HG03103 (cell line): ENCODE measurements at regions not wholly inside any gene's neighbourhood (a gene's known extent, or its start where the extent isn't known, plus 50 kb on each side); places are given as distances from the start of the nearest gene placed in this dataset.
"Not testable (repeated sequence)": the region's sequence is repeated elsewhere in the genome, so short reads cannot be mapped to it uniquely, and the experiment has no call there.

ENCODE experiments used
- ATAC-seq: cut with Tn5 transposase; IDR thresholded peaks from one replicate; pipeline ENCODE4 v1.9.1; 2021; ENCODE audit warnings: low read depth; ENCODE audit not compliant: unreplicated experiment

- ATAC-seq = no peak
Observed at GRCh38 chr4:152200511-152201333, 335.2 kb downstream of the FBXW7 start.

GRCh38 chr4:152197211-152197610, 338.7 kb downstream of the FBXW7 start:
- no peak for ATAC-seq

DNA sequence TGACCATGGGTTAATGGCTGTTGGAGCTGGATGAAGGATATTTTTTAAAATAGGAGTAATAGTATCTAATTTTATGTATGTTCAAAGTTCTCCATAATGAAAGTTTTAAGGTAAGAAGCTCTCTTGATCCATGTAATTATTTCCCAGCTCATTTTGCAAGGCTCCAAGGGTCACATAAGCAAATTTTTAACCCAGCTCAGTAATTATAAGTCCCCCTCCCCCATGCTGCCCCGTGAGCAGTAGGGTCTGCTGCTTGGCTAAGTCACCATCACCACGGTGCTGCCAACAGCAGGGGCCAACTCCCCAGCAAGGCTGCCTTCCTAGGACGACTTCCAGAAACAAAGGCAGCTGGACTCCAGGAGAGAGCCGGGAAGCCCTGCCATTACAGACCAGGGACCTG, 340.0 kb downstream of the FBXW7 start:
- no peak for ATAC-seq

DNA sequence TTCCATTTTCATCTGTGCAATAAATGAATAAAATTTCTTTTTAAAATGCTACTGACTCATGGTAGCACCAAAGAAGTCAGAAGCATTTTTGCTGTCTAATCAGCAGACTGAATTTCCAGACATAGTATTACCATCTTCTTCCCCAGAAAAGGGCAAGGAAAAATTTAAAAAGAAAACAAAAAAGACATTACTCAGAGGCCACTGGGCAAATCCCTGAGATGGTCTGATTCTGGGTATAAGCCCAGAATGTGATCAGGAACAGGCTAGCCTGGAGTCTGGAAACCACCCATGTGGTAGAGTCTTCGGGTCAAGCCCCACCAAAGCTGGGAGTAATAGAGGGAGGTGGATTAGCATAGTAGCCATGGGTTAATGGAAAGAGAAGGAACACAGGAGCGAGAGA, 342.8 kb downstream of the FBXW7 start:
- no peak for ATAC-seq

DNA sequence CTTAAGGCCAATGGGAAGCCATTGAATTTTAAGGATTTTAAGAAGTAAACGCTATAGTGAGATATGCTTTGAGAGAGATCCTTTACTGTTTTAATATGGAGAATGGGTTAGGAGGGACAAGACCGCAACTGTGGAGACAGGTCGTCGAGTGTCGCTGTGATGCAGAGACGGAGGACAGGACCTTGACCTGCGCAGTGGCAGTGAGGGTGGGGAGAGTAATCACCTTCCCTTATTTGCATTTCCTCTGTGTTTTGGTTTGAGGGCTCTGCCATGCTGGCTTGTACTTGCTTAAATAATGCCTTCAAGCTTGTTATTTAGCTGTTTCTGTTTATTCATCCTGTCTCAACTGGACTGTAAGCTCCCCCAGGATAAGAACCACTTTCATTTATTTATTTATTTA, 345.0 kb downstream of the FBXW7 start:
- ATAC-seq = no peak

DNA sequence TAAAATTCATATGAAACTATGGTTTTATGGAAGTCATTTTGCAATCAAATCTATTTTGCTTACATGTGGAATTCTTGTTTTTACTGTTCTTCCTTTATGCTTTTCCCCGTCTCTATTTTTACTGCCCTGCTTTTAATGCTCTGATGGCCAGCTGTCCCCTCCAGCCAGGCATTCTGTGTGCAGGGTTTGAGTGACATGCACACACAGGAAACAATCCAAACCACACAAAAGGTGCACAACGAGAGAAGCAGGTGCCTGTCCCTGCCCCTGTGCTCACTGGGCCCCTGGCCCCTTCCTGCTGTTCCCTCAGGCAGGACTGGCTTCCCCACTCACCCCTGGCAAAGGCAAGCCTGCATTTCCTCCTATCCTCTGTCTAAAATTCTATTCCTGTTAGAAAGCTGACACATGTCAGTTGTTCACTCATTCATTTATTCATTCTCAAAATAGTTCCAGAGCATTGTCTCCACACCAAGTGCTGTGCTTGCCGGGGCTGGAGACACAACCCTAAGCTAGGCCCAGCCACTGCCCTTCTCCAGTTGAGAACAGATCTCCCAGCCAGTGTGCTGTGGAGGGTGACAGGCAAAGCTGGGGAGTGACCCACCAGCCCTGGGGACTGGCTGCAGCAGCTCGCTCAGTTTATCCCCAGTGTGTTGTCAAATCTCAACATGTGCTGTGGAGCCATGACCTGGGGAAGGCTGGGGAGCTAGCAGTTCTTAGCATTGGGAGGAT, 346.3 kb downstream of the FBXW7 start:
- peak; percentile 82 for ATAC-seq

DNA sequence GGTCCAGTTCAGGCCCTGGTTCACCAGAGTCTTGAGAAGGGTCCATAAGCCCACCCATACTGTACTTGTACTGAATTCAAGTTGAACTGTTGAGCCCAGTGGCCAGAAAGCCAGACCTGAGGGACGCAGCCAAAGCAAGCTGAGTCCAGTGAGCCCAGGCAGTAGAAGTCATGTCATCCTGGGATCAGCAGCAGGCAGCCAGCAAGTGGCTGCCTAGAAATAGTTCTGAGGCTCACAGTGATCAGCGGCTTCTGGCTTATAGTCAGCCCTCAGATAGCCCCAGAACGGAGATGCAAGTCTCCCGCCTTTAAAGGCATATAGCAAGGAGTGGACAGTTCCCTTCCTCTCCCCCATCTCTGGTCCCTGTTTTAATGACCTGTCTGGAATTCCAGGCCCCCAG, 347.1 kb downstream of the FBXW7 start:
- no peak for ATAC-seq

- ATAC-seq = no peak
Observed at GRCh38 chr4:152187693-152188092, 348.2 kb downstream of the FBXW7 start.

GRCh38 chr4:152185786-152186550, 349.9 kb downstream of the FBXW7 start:
- no peak for ATAC-seq

DNA sequence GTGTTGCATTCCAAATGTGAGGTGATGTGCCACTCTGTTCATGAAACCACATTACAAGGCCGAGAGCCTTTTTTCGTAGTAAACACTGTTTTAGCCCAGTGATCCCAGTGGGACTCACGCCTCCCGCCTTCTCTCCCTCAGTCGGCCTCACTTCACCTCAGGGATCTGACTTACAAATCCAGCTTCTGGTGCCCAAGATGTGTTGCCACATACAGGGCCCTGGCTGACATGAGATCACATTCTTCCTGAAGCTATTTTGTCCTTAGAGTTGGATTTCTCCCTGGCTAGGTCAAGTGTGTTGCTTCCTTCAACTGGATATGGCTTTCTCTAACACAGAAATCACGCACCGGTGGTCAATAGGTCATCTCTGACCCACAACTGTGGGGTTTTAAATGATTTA, 354.7 kb downstream of the FBXW7 start:
- no peak for ATAC-seq

DNA sequence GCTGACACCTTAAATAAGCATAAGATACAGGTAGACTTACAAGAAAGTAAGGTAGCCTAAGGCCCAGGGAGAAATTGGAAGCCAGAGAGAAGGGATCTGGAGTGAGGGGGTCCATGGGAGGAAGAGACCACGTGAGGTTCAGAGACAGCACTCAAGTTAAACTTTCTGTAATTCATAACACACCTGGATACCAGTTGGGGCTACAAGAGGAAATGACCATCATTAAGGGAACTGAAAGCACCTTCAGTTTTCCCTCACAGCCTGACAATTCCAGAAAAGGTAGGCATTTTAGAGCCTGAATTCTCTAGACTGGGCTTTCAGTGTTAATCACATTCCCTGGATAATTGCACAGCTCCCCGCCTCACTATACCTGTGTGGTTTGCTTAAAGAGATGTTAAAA, 355.5 kb downstream of the FBXW7 start:
- ATAC-seq = no peak

GRCh38 chr4:152177538-152177937, 358.4 kb downstream of the FBXW7 start:
- not testable (repeated sequence) for ATAC-seq

DNA sequence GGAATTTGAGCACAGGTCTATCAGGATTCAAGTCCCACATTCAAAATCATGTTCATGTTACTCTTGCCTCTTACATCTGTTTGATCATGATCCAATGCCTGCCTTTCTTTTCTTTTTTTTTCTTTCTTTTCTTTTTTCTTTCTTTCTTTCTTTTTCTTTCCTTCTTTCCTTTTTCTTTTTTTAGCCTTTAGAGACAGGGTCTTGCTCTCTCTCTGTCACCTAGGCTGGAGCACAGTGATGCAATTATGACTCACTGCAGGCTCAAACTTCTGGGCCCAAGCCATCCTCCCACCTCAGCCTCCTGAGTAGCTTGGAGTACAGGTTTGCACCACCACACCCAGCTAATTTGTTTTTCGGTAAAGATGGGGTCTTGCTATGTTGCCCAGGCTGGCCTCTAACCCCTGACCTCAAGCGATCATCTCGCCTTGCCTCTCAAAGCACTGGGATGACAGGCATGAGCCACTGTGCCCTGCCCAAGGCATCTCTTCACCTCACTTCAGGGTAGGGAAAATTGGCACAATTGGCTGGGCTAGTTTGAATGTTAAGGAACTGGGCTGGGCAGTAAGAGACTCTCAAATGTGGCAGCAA, 359.2 kb downstream of the FBXW7 start:
- ATAC-seq = no peak

DNA sequence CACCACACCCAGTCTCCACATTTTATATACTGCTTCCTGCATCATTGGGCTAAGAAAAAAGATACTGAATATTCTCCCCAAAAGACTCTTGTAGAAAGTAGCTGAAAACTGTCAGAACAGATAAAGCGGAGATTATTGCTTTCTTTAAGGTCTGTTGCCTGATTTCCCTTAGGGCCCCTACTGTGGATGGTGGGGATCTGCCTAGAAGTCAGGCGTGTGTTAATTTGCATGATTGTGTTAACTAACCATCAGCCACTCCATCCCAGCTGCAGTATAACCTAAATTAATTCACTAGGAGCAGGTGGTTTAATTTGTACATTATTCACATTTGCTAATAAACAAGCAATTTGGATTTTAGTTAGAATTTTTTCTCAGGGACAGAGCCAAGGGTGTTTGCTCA, 360.3 kb downstream of the FBXW7 start:
- ATAC-seq = no peak

DNA sequence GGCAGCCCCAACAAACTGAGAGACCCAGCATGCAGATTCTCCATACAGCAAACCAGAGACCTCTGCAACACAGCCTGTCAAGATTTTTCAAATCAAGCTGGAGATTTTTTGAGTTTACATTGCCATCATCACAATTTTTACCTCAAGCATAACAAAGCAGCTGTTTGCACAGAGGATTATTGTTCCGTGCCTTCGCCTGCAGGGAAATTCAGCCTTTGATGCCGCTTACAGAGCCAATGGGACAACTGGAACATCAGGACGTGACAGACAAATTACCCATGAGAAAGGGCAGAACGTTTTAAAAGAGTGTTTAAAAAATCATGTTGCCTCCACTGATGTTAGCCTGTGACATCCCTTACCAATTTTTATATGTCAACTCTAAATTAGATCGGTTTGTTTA, 363.7 kb downstream of the FBXW7 start:
- no peak for ATAC-seq

GRCh38 chr4:152171556-152171955, 364.3 kb downstream of the FBXW7 start:
- ATAC-seq = no peak

GRCh38 chr4:152169683-152170082, 366.2 kb downstream of the FBXW7 start:
- no peak for ATAC-seq

- ATAC-seq = no peak
Observed at GRCh38 chr4:152168987-152169616, 366.8 kb downstream of the FBXW7 start.

GRCh38 chr4:152166567-152166966, 369.3 kb downstream of the FBXW7 start:
- ATAC-seq = no peak

GRCh38 chr4:152165846-152166245, 370.0 kb downstream of the FBXW7 start:
- ATAC-seq = no peak
